HepG2 (cell line): ENCODE measurements at regions not wholly inside any gene's neighbourhood (a gene's known extent, or its start where the extent isn't known, plus 50 kb on each side); places are given as distances from the start of the nearest gene placed in this dataset.

Experiments
- ATAC-seq: fragments of 200-7000 bp; cut with Tn5 transposase; 3 replicates; pipeline ENCODE4 v1.9.1; 2020; ENCODE audit warnings: mild to moderate bottlenecking, moderate library complexity
- BruUV-seq: library from RNA; stranded (reverse); fragments of 400-500 nt; replicated peaks from 2 replicates; lab custom pipeline; 2021; lab: Mats Ljungman, UMichigan
- CTCF ChIA-PET: fragments of 300-600 bp; formaldehyde crosslinking; extraction: SDS; loops from one replicate; lab custom pipeline; 2021; ENCODE audit warnings: low total read pairs, inconsistent platforms, low intra/inter-chr PET ratio; lab: Yijun Ruan, JAX
- POLR2A ChIA-PET: fragments of 350-600 bp; sonication (Branson Sonifier 250); formaldehyde crosslinking; loops from one replicate; lab custom pipeline; 2020; ENCODE audit warnings: antibody characterized with exemption, inconsistent platforms; lab: Yijun Ruan, JAX
- DNase-seq: peaks from one replicate; pipeline ENCODE4 v3.0.0-alpha.2; 2015; ENCODE audit warnings: low spot score
- FAIRE-seq: peaks from 3 replicates; lab custom pipeline; 2011; peaks lifted over from hg19 to GRCh38; lab: Jason Lieb, UNC
- H2AFZ ChIP-seq: one replicate; pipeline ENCODE4 v1.6.1; 2011; ENCODE audit warnings: low read length, inconsistent platforms
- H3K27ac ChIP-seq: fragments of 300-600 bp; 3 replicates; pipeline ENCODE4 v1.8.0; 2011; ENCODE audit warnings: mixed run types, mild to moderate bottlenecking, mixed read lengths, low read length, inconsistent platforms; ENCODE audit not compliant: insufficient read depth; ENCODE audit errors: extremely low read length
- H3K27me3 ChIP-seq, 2 experiments: fragments of 200-600 bp in 1 of 2; 2 replicates in 1 of 2; 3 replicates in 1 of 2; pipeline versions ENCODE4 v1.6.0 to v1.8.0; 2011; ENCODE audit warnings: low read length in 2 of 2, mild to moderate bottlenecking in 2 of 2, moderate library complexity in 2 of 2, inconsistent platforms in 1 of 2; ENCODE audit not compliant: insufficient read depth in 2 of 2, control insufficient read depth in 1 of 2
- H3K36me3 ChIP-seq, 2 experiments: fragments of 200-600 bp in 1 of 2; replicated peaks in 1 of 2; 2 replicates in 1 of 2; 3 replicates in 1 of 2; pipeline versions ENCODE4 v1.5.1 to v1.8.0; 2011; ENCODE audit warnings: low read length in 2 of 2, inconsistent platforms in 1 of 2; ENCODE audit not compliant: insufficient read depth in 2 of 2, control insufficient read depth in 1 of 2
- H3K4me1 ChIP-seq: 2 replicates; pipeline ENCODE4 v1.5.1; 2012; ENCODE audit warnings: low read length, inconsistent platforms; ENCODE audit not compliant: insufficient read depth
- H3K4me2 ChIP-seq: 2 replicates; pipeline ENCODE4 v1.6.0; 2011; ENCODE audit warnings: low read depth, low read length, inconsistent platforms
- H3K4me3 ChIP-seq, 3 experiments: fragments of 200-600 bp in 1 of 3; sonication (generic), shearing (Covaris generic) in 1 of 3; replicated peaks in 1 of 3; 2 replicates each; pipeline ENCODE4 v1.5.1; 2011 to 2016; ENCODE audit warnings: low read length in 3 of 3, inconsistent platforms in 2 of 3, low read depth in 2 of 3, mild to moderate bottlenecking in 2 of 3, control low read depth in 1 of 3, mixed read lengths in 1 of 3; ENCODE audit not compliant: insufficient read depth in 1 of 3
- H3K79me2 ChIP-seq: one replicate; pipeline ENCODE4 v1.6.1; 2011; ENCODE audit warnings: low read length, inconsistent platforms; ENCODE audit not compliant: insufficient read depth
- H3K9ac ChIP-seq: 2 replicates; pipeline ENCODE4 v1.6.0; 2011; ENCODE audit warnings: mild to moderate bottlenecking, low read depth, low read length, inconsistent platforms; ENCODE audit not compliant: insufficient read depth
- H3K9me3 ChIP-seq: 2 replicates; pipeline ENCODE4 v1.5.1; 2012; ENCODE audit warnings: mild to moderate bottlenecking, low read length
- H4K20me1 ChIP-seq: 2 replicates; pipeline ENCODE4 v1.6.0; 2011; ENCODE audit warnings: inconsistent platforms, mild to moderate bottlenecking, low read length, moderate library complexity; ENCODE audit not compliant: insufficient read depth
- AGO1 ChIP-seq: fragments of 200-400 bp; formaldehyde crosslinking; IDR thresholded peaks from 2 replicates; pipeline ENCODE4 v1.6.1; 2017; ENCODE audit warnings: mild to moderate bottlenecking, low read depth, low read length, moderate library complexity; ENCODE audit not compliant: poor library complexity, severe bottlenecking
- ETV5 ChIP-seq: IDR thresholded peaks from 2 replicates; pipeline ENCODE4 v1.6.1; 2018; ENCODE audit warnings: missing biosample characterization, missing genetic modification reagents, inconsistent platforms, borderline replicate concordance
- HNF4G ChIP-seq, 2 experiments: sonication (generic) in 1 of 2; formaldehyde crosslinking in 1 of 2; IDR thresholded peaks; 2 replicates each; pipeline versions ENCODE4 v1.4.0 to v1.6.1; 2011 to 2020; ENCODE audit warnings: borderline replicate concordance in 2 of 2, low read depth in 2 of 2, mild to moderate bottlenecking in 2 of 2, low read length in 1 of 2, missing genetic modification reagents in 1 of 2, moderate library complexity in 1 of 2
- PTBP1 ChIP-seq: fragments of 200-400 bp; formaldehyde crosslinking; IDR thresholded peaks from 2 replicates; pipeline ENCODE4 v1.6.1; 2018; ENCODE audit warnings: low read length, low read depth; ENCODE audit not compliant: poor library complexity, severe bottlenecking
- RFX1 ChIP-seq: fragments of 450-650 bp; IDR thresholded peaks from 2 replicates; pipeline ENCODE4 v1.6.1; 2017
- SIN3B ChIP-seq: fragments of 150-350 bp; IDR thresholded peaks from 2 replicates; pipeline ENCODE4 v1.6.1; 2014; ENCODE audit warnings: low read length
- TAF1 ChIP-seq: sonication (generic); formaldehyde crosslinking; IDR thresholded peaks from 2 replicates; pipeline ENCODE4 v1.4.0; 2020; ENCODE audit warnings: missing genetic modification reagents
- ZNF264 ChIP-seq: sonication (generic); formaldehyde crosslinking; IDR thresholded peaks from 2 replicates; pipeline ENCODE4 v1.4.0; 2020; ENCODE audit warnings: missing genetic modification reagents
- ZNF337 ChIP-seq: sonication (generic); formaldehyde crosslinking; IDR thresholded peaks from 2 replicates; pipeline ENCODE4 v1.5.1; 2020; ENCODE audit warnings: missing genetic modification reagents, low read depth, mild to moderate bottlenecking, borderline replicate concordance
- ZNF367 ChIP-seq: sonication (generic); formaldehyde crosslinking; IDR thresholded peaks from 2 replicates; pipeline ENCODE4 v1.4.0; 2020; ENCODE audit warnings: missing genetic modification reagents, borderline replicate concordance
- ZNF570 ChIP-seq: sonication (generic); formaldehyde crosslinking; IDR thresholded peaks from 2 replicates; pipeline ENCODE4 v1.4.0; 2020; ENCODE audit warnings: mild to moderate bottlenecking, missing genetic modification reagents, borderline replicate concordance
- WGBS: methylation state at CpG from one replicate; pipeline ENCODE4 v1.1.6; 2017; ENCODE audit warnings: low lambda C conversion rate; 5-methylcytosine and 5-hydroxymethylcytosine counted together
- in situ Hi-C: cut with HindIII; loops from 2 replicates; pipeline ENCODE4 v1.10.0; 2017; ENCODE audit warnings: low pct_unique_long_range_greater_than_20kb; ENCODE audit not compliant: extremely low pct_ligation_motif_present
- intact Hi-C: fragments of 100-400 bp; cut with micrococcal nuclease; formaldehyde crosslinking; loops from one replicate; pipeline ENCODE4 v1.10.0; 2022; ENCODE audit not compliant: unreplicated experiment
- TF ChIP-seq, protein P1 (sequence below): sonication (generic); formaldehyde crosslinking; IDR thresholded peaks from 2 replicates; pipeline ENCODE4 v1.8.1; 2023; ENCODE audit warnings: mild to moderate bottlenecking, missing genetic modification reagents, borderline replicate concordance
- TF ChIP-seq, protein P2 (sequence below): sonication (generic); formaldehyde crosslinking; IDR thresholded peaks from 2 replicates; pipeline ENCODE4 v1.4.0; 2020; ENCODE audit warnings: missing genetic modification reagents
- TF ChIP-seq, protein P3 (sequence below): IDR thresholded peaks from 2 replicates; pipeline ENCODE4 v1.6.1; 2012; ENCODE audit warnings: low read depth, low read length, improper control_type of control experiment

DNA sequence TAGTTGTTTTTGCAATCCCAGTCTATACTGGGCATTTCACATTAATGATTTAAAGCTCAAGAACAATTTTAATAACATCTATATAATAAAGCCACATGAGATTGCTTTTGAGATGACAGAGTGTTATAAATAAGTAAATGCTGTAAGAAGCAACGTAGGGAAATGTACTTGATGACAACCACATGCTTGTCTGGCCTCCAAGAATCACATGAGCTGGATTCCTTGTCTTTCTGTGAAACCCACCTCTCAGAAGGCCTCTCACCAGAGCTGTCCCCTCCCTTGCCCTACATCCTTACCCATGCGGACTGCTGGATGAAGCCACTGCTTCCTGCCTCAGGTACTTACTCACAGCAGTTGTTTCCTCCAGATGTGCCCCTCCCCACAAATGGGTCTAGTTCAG is 145.1 kb upstream of the CTTNBP2NL start:
- Histone ChIP-seq H3K4me3 (no peak overlapping the region), H3K4me2 (no peak overlapping the region), H3K9me3 (no peaks in the 10 kb centered on the region), H3K27me3 (no peaks in the 10 kb centered on the region), H3K79me2 (no peaks in the 10 kb centered on the region), H3K4me1 (no peaks in the 10 kb centered on the region), H3K27ac (no peak overlapping the region), H3K9ac (no peak overlapping the region), H3K36me3 (no peaks in the 10 kb centered on the region), H4K20me1 (no peaks in the 10 kb centered on the region), H2AFZ (no peak overlapping the region)
- no peak for FAIRE-seq
- intact Hi-C loops, result no loop called here
- TF ChIP-seq, protein P1, sequence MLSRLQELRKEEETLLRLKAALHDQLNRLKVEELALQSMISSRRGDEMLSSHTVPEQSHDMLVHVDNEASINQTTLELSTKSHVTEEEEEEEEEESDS (CRISPR knock-in tag), result no peak
- TF ChIP-seq RFX1 (no peak), ETV5 (CRISPR knock-in tag) (no peak), ZNF264 (CRISPR knock-in tag) (no peak), PTBP1 (no peak), TAF1 (CRISPR knock-in tag) (no peak), HNF4G (IDR thresholded peaks at IDR 0.05; ENCODE audit: borderline replicate concordance, low read depth, low read length) (no peak), HNF4G (CRISPR knock-in tag; IDR thresholded peaks at IDR 0.05; ENCODE audit: borderline replicate concordance, low read depth) (no peak), ZNF367 (CRISPR knock-in tag) (no peak), ZNF570 (CRISPR knock-in tag) (no peak), AGO1 (no peak), SIN3B (no peak), ZNF337 (CRISPR knock-in tag) (no peak)
- TF ChIP-seq, protein P2, sequence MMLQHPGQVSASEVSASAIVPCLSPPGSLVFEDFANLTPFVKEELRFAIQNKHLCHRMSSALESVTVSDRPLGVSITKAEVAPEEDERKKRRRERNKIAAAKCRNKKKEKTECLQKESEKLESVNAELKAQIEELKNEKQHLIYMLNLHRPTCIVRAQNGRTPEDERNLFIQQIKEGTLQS (CRISPR knock-in tag), result no peak
- TF ChIP-seq, protein P3, sequence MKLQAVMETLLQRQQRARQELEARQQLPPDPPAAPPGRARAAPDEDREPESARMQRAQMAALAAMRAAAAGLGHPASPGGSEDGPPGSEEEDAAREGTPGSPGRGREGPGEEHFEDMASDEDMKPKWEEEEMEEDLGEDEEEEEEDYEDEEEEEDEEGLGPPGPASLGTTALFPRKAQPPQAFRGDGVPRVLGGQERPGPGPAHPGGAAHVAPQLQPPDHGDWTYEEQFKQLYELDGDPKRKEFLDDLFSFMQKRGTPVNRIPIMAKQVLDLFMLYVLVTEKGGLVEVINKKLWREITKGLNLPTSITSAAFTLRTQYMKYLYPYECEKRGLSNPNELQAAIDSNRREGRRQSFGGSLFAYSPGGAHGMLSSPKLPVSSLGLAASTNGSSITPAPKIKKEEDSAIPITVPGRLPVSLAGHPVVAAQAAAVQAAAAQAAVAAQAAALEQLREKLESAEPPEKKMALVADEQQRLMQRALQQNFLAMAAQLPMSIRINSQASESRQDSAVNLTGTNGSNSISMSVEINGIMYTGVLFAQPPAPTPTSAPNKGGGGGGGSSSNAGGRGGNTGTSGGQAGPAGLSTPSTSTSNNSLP, result no peak
- WGBS, result 30% methylated on average over 2 of the region's 2 CpGs
- BruUV-seq, result no TSS peak
- no peak for ATAC-seq
- CTCF ChIA-PET, result no interaction called here
- POLR2A ChIA-PET, result no interaction called here
- DNase-seq, result no peak
- in situ Hi-C loops, result no loop called here
